ENCODE measurements at regions not wholly inside any gene's neighbourhood (a gene's known extent, or its start where the extent isn't known, plus 50 kb on each side); places are given as distances from the start of the nearest gene placed in this dataset.
"Not testable (repeated sequence)": the region's sequence is repeated elsewhere in the genome, so short reads cannot be mapped to it uniquely, and the experiment has no call there.

GRCh38 chr2:90105142-90105541 lies 1413.7 kb downstream of the RPIA start:
- TF ChIP-seq CTCF, POLR2A, POLR2AphosphoS5, EP300 (IDR thresholded peaks at IDR 0.05): not testable (repeated sequence)

Measured in stomach (tissue), 4 donors.